GM04503 (cell line): ENCODE measurements at regions not wholly inside any gene's neighbourhood (a gene's known extent, or its start where the extent isn't known, plus 50 kb on each side); places are given as distances from the start of the nearest gene placed in this dataset.

ENCODE experiments used
- DNase-seq: peaks from one replicate; pipeline ENCODE4 v3.0.0-alpha.2; 2012; ENCODE audit warnings: low read depth

- no peak for DNase-seq
Measured at GRCh38 chr20:16119909-16120308, 453.3 kb downstream of the KIF16B start.

DNA sequence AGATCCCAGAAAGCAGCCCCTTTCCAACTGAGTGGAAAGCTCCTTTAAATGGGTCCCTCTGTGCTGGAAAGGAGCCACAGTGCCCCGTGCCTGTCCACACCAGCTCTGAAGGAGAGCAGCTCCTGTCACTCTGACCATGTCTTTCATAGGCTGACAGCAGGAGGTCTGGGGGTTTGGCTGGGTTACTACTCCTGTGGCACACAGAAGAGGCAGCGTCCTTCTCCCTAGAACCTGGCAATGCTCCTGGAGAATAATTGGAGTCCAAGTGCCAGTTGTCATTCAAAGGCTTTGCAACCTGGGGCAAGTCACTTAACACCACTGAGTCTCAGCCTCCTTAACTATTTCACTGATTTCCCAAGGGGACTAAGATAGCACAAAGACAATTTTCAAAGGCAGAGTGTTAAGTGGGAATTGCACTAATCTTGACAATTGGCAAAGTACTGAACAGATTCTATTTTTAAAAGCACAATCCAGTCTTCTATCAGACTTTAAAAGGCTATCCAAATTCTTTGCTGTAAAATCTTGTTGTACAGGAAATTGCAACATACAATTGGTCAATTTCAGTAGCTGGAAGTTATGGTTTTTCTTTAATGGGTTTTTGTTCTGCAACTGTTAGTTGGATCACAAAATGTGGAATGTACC is 457.2 kb downstream of the KIF16B start:
- peak; percentile 7 for DNase-seq

GRCh38 chr20:16113736-16114135 is 459.5 kb downstream of the KIF16B start:
- DNase-seq: no peak

DNA sequence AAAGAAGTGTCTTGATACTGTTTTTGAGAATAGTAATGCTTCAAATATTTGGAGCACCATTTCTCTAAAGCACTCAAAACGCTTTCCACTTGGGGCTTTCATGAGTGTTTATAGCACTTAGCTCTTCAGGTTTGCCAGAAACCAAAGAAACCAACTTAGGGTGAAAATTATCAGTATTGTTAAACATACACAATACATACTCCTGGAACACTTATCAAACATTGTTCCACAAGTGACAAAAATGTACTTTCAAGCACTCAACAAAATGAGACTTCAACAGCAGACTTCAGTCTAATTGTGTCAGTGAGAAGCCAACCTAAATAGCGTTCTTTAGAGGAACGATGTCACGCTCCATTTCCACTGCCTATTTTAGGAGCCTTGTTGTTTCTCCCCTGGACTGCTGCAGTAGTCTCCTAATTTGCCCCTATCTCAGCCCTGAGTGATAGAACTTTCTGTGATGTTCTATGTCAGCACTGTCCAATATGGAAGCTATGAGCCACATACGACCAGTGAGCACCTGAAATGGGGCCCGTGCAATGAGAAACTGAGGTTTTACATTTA is 461.3 kb downstream of the KIF16B start:
- DNase-seq: no peak

- no peak for DNase-seq
Measured at GRCh38 chr20:16111172-16111832, 461.9 kb downstream of the KIF16B start.

DNA sequence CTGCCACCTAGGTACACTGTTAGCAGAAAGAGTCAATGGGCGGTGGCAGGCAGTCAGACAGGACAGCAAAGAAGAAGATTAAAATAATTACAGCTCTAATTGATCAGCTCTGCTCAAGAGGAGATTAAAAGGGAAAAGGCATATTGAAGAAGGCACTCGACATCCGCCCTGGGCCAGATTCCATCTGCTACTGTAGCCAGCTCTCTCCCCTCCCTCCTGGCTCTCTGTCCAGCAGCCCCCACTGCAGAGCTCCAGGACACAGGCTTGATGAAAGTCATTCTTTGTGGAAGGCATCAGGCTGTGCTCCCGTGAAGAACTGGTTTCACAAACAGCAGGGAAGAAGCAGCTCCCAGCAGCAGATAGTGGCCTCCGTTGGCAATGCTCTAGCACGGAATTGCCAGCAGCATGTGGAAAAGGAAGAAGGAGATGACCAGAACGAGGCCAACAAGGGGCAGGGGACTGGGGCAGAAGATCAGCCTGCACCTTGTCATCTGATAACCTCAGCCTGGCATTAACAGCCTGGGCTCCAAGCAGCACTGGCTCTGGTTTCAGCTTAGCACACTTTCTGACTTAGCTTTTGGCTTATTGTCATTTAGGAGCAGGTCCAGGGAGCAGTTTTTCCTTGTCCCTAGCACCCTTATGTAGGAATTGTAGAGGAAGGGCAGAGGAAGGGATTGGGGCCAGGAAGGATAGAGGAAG is 465.9 kb downstream of the KIF16B start:
- no peak for DNase-seq

DNA sequence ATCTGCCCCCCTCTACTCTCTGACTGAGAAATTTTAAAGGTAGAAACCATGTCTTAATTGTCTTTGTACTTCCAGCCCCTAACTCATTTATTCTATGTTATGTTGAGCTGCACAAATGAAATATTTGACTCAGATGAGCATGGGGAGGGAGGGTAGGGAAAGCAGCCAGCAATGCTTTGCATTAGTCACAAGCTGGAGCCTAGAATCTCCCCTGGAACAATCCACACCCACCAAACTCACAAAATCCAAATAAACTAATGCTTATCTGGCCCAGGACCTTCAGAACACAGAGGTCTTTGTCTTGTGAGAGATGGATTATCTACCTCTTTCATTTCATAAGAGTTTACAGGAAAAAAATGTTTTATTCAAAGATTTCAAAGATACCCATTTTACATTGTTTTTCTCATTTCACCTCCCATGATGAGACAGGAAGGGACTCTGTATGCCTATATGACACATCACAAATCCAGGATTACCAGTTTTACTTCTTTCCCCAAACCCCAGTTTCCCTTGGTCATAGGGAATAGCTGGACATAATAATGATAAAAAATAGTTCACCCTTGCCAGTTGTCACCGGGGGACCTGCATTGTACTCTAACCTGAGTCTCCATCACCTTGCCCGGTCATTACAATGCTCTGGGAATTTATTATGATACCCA is 466.9 kb downstream of the KIF16B start:
- no peak for DNase-seq

DNA sequence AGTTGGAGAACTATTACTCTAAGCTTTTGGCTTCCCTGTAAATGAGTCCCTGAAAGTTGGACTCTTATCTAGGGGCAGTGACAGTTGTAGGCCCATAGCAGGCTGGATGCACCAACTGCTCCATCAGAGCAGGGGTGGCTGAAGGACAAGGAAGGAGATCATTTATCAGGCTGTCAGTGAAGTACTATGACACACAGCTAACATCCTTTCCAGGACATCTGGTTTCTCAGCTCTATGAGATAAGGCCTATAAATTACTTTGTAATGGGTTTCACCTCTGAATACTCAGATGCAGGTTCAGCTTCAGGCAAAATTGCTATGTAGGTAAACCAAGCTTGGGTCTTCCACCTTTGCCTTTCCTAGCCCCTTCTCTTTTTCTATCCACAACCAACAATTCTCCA is 468.5 kb downstream of the KIF16B start:
- DNase-seq: no peak
